ENCODE measurements at regions not wholly inside any gene's neighbourhood (a gene's known extent, or its start where the extent isn't known, plus 50 kb on each side); places are given as distances from the start of the nearest gene placed in this dataset.

DNA sequence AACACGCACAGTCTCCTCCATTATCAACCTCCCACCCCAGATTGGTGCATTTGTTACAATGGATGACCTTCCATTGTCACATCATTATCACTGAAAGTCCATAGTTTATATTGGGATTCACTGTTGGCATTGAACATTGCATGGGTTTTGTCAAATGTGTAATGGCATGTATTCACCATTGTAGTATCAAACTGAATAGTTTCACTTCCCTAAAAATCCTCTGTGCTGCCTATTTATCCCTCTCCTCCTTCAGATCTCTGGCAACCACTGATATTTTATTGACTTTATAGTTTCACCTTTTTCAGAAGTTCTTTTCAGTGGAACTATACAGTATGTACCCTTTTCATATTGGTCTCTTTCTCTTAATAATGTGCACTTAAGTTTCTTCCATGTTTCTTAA lies 1565.4 kb downstream of the PCDH18 start:
- H3K27ac ChIP-seq = no peak overlapping the region
- no peak for ATAC-seq
- in situ Hi-C loops (cut with MboI; ENCODE audit: low sequenced_read_pairs in 4 of 4) (no loop called here), intact Hi-C loops (cut with DNase I; ENCODE audit: low total_unique reads) (no loop called here)
- no peaks in the 10 kb centered on the region for H3K4me1 ChIP-seq
- DNase-seq = no peak
- H3K27me3 ChIP-seq = no peaks in the 10 kb centered on the region
- no peak overlapping the region for H3K4me3 ChIP-seq
- TF ChIP-seq, protein P1, sequence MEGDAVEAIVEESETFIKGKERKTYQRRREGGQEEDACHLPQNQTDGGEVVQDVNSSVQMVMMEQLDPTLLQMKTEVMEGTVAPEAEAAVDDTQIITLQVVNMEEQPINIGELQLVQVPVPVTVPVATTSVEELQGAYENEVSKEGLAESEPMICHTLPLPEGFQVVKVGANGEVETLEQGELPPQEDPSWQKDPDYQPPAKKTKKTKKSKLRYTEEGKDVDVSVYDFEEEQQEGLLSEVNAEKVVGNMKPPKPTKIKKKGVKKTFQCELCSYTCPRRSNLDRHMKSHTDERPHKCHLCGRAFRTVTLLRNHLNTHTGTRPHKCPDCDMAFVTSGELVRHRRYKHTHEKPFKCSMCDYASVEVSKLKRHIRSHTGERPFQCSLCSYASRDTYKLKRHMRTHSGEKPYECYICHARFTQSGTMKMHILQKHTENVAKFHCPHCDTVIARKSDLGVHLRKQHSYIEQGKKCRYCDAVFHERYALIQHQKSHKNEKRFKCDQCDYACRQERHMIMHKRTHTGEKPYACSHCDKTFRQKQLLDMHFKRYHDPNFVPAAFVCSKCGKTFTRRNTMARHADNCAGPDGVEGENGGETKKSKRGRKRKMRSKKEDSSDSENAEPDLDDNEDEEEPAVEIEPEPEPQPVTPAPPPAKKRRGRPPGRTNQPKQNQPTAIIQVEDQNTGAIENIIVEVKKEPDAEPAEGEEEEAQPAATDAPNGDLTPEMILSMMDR (IDR thresholded peaks at IDR 0.05 in 4 of 5, conservative IDR thresholded peaks at IDR 0.05 in 1 of 5) = no peak
- TF ChIP-seq POLR2A (IDR thresholded peaks at IDR 0.05) = no peak
- H3K36me3 ChIP-seq = no peaks in the 10 kb centered on the region
- no peaks in the 10 kb centered on the region for H3K9me3 ChIP-seq

DNA sequence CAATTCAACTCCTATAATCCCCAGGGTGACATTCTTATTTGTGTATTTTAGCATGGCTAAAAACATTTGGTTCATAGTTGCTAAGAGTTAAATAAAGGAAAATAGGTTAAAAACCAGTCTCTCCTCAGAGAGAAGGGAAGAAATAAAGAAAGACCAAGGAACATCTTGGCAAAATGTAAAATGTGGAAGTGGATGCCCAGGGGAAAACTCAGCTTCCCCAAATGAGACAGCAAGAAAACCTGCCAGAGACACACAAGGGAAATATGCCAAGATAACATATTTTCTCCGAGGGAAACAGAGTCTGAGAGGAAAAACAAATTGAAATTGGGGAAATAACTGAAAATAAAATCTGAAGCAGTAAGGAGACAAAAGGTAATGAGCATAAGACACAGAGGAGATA lies 1569.3 kb downstream of the PCDH18 start:
- TF ChIP-seq, protein P1 (IDR thresholded peaks at IDR 0.05 in 4 of 5, conservative IDR thresholded peaks at IDR 0.05 in 1 of 5) = no peak
- no peak for TF ChIP-seq POLR2A (IDR thresholded peaks at IDR 0.05)
- in situ Hi-C loops (cut with MboI; ENCODE audit: low sequenced_read_pairs in 4 of 4) = no loop called here
- DNase-seq (no peak), ATAC-seq (no peak)
- no peaks in the 10 kb centered on the region for H3K9me3 ChIP-seq
- H3K4me1 ChIP-seq = no peaks in the 10 kb centered on the region
- H3K36me3 ChIP-seq = no peaks in the 10 kb centered on the region
- H3K27me3 ChIP-seq = no peaks in the 10 kb centered on the region
- H3K4me3 ChIP-seq = no peak overlapping the region
- no peak overlapping the region for H3K27ac ChIP-seq
- intact Hi-C loops (cut with DNase I; ENCODE audit: low total_unique reads) = no loop called here

DNA sequence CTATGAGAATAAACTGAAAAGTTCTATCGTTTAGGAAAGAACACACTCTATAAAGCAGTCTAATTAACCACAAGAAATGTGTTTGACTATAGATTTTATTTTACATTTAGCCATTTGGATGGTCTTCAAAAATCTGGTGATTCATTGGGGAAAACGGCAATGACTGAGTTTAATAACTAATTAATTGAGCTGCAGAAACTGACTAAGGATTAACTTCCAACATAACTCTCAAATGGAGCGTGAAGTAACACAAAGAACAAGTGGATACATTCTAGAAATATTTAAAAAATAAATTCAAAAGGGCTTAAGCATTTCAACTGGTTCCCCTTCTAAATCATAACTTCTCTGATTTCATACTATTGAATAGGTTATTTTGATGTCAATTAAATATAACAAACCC lies 1582.4 kb downstream of the PCDH18 start:
- in situ Hi-C loops (cut with MboI; ENCODE audit: low sequenced_read_pairs in 4 of 4) (no loop called here), intact Hi-C loops (cut with DNase I; ENCODE audit: low total_unique reads) (no loop called here)
- Histone ChIP-seq H3K36me3 (no peaks in the 10 kb centered on the region), H3K27me3 (no peaks in the 10 kb centered on the region), H3K9me3 (no peaks in the 10 kb centered on the region), H3K4me3 (no peak overlapping the region), H3K27ac (no peak overlapping the region), H3K4me1 (no peaks in the 10 kb centered on the region)
- TF ChIP-seq POLR2A (IDR thresholded peaks at IDR 0.05) = no peak
- TF ChIP-seq, protein P1 (IDR thresholded peaks at IDR 0.05 in 4 of 5, conservative IDR thresholded peaks at IDR 0.05 in 1 of 5) = no peak
- ATAC-seq (no peak), DNase-seq (no peak)

GRCh38 chr4:135948797-135949196 lies 1583.5 kb downstream of the PCDH18 start:
- Histone ChIP-seq H3K36me3 (no peaks in the 10 kb centered on the region), H3K4me1 (no peaks in the 10 kb centered on the region), H3K27me3 (no peaks in the 10 kb centered on the region), H3K9me3 (no peaks in the 10 kb centered on the region), H3K4me3 (no peak overlapping the region), H3K27ac (no peak overlapping the region)
- intact Hi-C loops (cut with DNase I; ENCODE audit: low total_unique reads) (no loop called here), in situ Hi-C loops (cut with MboI; ENCODE audit: low sequenced_read_pairs in 4 of 4) (no loop called here)
- ATAC-seq = no peak
- TF ChIP-seq, protein P1 (IDR thresholded peaks at IDR 0.05 in 4 of 5, conservative IDR thresholded peaks at IDR 0.05 in 1 of 5) = no peak
- no peak for TF ChIP-seq POLR2A (IDR thresholded peaks at IDR 0.05)
- no peak for DNase-seq

- Histone ChIP-seq H3K4me3 (no peak overlapping the region), H3K9me3 (no peaks in the 10 kb centered on the region), H3K4me1 (no peaks in the 10 kb centered on the region), H3K36me3 (no peaks in the 10 kb centered on the region), H3K27me3 (no peaks in the 10 kb centered on the region), H3K27ac (no peak overlapping the region)
- in situ Hi-C loops (cut with MboI; ENCODE audit: low sequenced_read_pairs in 4 of 4) = no loop called here
- TF ChIP-seq POLR2A (IDR thresholded peaks at IDR 0.05) = no peak
- TF ChIP-seq, protein P1 (IDR thresholded peaks at IDR 0.05 in 4 of 5, conservative IDR thresholded peaks at IDR 0.05 in 1 of 5) = no peak
- intact Hi-C loops (cut with DNase I; ENCODE audit: low total_unique reads) = no loop called here
- no peak for DNase-seq
- ATAC-seq = no peak
Observed at GRCh38 chr4:135941671-135942070, 1590.6 kb downstream of the PCDH18 start.
